NT2/D1 (cell line): ENCODE measurements at regions not wholly inside any gene's neighbourhood (a gene's known extent, or its start where the extent isn't known, plus 50 kb on each side); places are given as distances from the start of the nearest gene placed in this dataset.

Experiments
- SUZ12 ChIP-seq: IDR thresholded peaks from 2 replicates; pipeline ENCODE4 v1.6.1; 2011; ENCODE audit not compliant: insufficient read length, insufficient read depth; ENCODE audit errors: extremely low read depth
- YY1 ChIP-seq: IDR thresholded peaks from 2 replicates; pipeline ENCODE4 v1.6.1; 2011; ENCODE audit not compliant: insufficient read length, insufficient read depth
- ZNF274 ChIP-seq: IDR thresholded peaks from 2 replicates; pipeline ENCODE4 v1.6.1; 2011; ENCODE audit warnings: mild to moderate bottlenecking, low read depth, low read length

DNA sequence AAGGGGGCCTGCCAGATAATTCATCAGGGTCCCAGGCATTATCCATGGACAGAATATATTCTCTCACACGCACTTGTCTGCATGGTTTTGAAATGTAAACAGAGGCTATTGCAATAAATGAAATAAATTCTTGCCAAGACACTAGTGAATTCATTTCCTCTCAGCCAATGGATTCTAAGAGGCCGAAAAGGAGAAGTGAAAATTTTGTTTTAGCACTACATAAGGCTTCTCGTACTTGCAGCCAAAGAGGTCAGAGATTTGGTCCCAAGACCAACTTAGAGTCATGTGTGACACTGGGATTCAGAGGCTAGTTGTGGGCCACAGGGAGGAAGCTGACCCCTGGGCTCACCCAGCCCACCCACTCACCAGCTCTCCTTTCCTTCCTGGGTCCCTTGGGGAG lies 184.1 kb upstream of the GLI2 start:
- TF ChIP-seq SUZ12 (no peak), ZNF274 (no peak), YY1 (no peak)
